Medulla oblongata (tissue), 1 donor: ENCODE measurements at regions not wholly inside any gene's neighbourhood (a gene's known extent, or its start where the extent isn't known, plus 50 kb on each side); places are given as distances from the start of the nearest gene placed in this dataset.

Experiments
- DNase-seq: peaks from one replicate; pipeline ENCODE4 v3.0.0-alpha.2; 2015; ENCODE audit errors: extremely low spot score

DNA sequence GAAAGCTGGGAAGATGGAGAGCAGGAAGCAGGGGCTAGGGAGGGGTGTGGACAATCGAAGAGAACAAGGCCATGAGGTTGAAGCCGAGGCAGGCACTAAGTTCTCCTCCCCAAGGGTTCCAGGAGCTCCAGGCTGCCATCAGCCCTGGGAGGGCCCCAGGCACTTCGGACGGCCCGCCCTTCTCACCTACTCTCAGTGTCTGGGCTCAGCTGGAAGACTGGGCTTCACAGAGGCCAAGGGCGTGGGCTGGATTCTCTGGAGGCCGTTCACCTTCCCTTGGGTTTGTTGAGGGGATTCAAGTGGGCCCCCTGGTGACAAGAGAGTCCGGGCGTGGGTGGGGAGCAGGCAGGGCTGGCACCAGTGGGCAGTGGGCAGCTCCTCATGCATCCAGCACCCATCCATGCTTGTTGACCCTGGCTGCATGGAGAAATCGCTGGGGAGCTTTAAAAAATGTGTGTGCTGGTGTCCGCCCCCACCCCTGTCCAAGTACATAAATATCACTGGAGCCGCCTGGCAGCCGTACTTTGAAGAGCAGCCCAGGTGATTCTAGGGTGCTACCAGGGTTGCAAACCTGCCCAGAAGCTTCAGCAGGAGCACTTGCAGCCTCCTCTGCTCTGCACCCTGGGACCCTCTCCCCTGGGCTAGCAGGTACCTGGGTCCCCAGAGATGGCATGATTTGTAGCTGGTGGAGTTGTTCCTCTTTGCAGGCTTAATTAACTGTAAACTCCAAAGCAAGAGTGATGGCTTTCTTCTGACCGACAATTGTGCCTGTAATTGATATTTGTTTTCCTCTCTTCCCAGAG, 74.3 kb downstream of the RTL6 start:
- no peak for DNase-seq

DNA sequence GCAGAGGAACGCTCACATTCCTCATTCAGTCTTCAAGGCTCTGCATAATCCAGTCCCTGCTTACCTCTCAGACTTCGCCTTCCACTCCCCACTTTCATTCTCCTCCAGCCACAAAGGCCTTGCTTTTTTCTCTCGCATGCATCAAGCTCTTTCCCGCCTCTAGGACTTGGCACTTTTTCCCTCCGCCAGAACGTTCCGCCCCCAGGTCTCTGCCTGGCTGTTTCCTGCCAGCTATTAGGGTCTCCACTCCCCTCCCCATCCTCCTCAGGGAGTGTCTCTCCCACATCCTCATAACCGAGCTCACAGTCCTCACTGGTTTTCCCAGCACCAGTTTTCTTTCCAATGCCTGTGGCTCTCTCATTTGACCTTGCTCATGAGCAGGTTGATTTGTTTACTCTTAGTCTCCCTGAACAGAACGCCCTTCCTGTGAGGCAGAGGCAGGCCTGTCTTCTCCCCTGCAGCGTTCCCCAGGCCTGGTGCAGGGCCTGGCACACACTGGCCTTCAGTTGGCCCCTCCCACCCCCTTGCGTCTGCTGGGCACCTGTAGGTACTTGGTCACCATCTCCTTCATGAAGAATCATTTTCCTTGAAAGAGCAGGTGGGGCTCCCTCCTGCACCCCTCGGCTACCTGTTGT, 75.2 kb downstream of the RTL6 start:
- DNase-seq: no peak

DNA sequence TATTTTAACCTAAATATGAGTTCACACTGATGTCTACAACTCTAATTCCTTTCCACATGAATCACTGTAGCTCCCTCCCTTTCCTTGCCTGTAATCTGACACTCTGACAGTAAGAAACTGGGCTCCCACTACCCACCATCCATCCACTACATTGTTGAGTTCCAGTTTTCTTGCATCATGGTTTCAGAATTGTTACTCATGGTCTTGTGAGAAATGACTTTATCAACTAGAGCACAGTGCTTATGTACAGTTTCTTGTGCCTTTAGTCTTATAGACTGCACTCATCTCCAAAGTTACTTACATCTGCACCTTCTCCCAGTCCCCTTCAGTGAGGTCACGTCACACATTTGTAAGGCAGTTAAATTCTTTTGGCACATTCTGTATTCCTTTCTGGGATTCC, 78.6 kb downstream of the RTL6 start:
- no peak for DNase-seq

DNA sequence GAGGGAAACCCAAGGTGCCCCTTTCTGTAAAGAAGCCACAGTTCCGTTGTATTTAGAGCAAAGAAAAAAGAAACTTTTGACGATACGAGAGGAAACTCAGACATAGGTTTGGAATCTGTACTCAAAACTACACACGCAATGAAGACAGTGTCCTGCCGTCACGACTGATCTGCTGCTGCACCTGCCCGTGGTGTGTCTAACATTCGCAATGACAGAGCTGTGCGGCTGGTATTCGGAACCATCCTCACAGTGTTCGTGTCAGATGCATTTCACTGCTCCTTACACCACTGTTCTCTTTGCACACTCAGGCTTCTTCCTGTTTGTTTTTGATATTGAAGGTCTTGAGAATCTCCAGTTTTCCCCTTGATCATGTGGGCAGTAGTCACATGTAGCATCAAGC, 84.8 kb downstream of the RTL6 start:
- DNase-seq: no peak

DNA sequence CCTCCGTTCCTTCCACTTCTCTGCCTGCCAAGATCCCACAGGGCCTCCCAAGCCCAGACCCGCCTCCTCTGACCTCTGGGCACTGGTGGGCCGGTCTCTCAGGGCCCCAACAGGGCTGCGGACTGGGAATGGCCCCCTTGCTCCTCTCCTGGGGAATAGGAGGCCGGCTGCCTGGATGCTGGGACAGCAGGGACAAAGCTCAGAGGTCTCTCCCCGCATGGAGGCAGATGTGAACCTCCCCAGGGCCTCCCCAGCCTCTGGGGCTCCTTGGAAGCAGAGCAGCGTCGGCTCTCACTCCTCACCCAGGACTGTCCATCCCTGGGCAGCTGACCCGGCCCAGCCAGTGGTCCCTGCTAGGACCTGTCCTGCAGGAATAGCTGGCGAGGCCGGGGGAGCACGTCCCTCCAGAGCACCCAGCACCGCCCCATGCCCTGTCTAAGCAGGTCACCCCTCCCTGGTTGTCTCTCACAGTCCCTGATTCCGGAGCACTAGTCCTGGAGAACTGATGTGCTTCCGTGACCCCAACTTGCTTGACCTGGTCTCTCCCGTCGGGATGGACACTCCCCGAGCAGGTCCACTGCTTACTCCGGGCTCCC, 85.8 kb downstream of the RTL6 start:
- DNase-seq: no peak

DNA sequence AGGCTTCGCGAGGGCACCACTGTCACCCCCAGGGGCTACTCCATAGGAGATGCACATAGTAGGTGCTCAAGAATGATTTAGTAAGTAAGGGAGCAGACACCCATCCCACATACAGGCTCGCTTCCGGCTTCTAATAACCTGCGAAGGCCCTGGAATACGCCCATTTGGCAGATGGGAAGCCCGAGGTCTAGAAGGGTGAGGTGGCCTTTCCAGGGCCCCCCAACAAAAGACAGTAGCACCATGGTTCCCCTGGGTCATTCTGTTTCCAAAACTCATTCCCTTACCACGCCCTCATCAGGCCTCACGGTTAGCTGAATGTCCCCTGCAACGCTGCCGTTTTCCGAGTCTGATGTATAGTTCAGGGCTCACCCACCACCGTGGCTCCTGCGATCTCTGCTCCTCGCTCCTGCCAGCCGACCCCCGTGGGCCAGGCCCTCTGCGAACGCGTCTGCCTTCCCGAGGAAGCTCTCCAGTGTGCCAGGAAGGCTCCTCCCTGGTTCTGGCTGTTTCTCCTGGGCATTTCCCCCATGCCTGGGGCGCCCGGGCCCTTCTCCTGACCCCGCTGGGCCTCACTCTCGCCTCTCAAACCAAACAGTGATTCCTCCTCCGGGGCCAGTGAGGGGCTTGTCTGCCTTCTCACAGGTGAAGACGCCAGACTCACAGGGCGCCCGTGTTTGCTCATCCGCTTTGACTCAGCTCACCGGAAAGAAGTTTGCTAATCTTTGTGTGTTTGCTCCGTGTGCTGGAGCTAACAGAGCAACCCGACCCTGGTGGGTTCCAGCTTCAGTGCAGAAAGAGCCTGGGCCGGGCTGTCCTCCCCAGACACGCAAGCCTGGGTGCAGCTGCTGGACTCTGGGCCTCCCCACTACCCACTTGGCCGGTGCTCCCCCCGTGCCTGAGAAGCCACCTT, 86.6 kb downstream of the RTL6 start:
- DNase-seq: no peak

DNA sequence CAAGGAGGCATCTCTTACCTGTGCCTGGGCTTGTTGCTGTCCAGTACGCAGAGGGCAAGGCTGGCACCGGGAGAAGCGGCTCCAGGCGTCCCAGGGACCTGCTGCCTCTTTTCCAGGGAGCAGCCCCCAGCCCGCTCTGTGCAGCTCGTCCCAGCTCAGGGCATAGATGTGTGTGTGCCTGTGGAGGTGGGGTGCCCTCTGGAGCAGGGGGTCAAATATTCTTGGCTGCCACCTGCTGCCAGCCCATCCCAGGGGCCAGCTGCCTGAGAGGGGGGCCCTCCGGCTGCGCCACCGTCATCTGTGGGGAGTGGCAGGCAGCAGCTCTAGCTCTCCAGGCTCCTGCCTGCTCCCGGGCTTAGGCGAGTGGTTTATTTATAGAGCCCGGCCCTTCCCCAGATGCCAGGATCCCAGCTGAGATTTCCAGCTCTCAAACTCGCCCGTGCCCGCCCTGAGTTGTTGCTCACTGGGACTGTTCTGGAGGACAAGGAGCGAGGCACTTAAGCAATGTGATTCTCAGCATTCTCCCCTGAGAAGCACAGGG, 87.5 kb downstream of the RTL6 start:
- no peak for DNase-seq

DNA sequence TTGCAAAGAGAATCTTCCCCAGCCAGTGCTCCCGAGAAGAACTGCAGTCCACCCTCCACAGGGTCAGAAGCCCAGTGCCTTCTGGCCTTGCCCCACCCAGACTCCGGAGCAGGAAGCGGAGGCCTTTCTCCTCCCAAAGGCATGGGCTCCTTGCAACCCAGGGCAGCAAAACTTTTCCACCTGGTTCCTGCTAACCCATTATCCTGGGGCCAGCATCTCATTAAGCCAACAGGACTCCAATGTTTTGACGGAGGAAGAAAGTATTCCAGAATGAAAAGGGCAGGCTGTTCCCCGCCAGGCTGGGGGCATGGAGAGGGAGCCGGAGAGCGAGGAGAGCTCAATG, 88.1 kb downstream of the RTL6 start:
- DNase-seq: no peak

DNA sequence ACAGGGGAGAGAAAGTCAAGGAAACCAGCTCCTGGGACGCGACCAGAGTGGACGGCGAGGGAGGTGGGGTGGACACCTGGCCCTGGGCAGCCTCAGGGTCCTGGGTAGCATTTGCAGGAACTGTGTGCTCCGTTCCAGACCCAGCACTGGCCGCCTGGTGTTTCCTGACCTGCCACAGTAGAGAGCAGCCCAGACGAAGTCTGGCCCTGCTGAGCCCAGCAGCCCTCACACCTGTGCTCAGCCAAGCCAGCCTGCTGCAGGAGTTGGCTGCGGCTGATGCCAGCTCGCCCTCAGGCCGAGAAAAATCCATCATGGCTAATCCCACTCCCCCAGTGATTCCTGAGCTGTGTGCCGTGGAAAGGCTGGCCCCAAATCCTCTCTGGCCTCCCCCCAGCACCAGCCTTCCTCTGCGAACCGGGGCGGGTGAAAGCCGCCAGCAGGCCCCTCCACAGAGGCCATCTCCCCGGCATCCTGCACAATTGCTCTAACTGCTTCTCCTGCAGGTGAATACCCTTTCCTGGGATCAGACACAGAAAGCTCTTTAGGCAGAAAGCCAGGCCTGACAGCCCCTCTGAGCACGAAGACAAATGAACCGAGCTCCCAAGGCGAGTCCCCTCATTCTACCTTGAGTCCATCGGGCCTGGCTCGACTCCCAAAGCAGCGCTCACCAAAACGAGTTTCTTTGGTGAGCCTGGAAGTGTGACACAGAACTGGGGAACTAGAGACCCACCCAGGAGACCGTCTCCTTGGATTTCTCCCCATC, 88.6 kb downstream of the RTL6 start:
- no peak for DNase-seq

DNA sequence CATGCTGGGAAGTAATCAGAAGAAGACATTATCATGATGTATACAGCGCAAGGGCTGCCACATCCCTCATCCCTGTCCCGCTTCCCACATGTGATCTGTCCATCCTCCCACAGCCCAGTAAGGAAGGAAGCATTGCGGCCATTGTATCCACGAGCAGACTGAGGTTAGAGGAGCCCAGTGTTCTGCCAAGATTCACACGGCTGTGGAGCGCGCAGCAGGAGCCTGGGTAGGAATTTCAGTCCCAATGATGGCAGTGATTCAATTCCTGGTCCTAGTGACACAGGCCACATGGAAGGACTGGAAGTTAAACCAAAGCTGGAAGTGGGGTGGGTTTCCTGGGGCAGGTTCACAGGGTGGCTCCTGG, 89.2 kb downstream of the RTL6 start:
- no peak for DNase-seq

DNA sequence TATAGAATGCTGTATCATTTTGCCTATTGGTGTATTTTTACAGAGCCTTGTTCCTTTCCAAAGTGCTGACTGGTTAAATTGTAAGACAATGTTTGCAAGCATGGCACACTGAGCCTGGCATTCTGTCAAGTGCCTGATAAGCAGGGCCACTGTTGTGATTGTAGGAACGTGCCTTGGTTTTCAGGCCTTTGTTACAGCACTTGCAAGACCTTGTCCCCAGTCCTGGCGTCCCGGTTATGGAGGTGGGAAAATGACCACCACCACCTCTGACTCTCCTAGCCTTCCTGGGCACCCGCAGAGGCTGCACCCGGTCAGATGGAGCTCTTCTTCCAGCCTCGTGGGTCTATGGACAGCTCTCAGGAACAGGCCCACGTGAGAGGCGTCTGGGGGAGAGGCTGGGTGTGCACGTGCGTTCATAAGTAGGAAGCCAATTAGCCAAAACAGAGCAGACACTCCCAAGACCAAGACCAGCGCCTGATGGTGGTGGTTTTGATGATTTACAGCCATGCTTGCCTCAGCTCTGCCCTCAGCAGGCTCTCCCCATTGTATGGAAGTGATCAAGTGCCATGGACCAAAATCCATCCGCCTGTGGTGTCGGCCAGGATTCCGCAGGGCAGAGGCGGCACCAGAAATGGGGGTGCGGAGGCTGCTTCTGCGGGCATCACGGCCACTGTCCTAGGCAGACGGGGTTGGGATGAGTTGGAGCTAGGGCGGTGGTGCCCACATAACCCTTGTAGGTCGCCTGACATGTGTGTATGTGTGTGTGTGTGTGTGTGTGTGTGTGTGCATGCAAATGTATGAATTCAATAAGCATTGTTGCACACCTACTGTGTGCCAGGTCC, 89.8 kb downstream of the RTL6 start:
- DNase-seq: no peak

DNA sequence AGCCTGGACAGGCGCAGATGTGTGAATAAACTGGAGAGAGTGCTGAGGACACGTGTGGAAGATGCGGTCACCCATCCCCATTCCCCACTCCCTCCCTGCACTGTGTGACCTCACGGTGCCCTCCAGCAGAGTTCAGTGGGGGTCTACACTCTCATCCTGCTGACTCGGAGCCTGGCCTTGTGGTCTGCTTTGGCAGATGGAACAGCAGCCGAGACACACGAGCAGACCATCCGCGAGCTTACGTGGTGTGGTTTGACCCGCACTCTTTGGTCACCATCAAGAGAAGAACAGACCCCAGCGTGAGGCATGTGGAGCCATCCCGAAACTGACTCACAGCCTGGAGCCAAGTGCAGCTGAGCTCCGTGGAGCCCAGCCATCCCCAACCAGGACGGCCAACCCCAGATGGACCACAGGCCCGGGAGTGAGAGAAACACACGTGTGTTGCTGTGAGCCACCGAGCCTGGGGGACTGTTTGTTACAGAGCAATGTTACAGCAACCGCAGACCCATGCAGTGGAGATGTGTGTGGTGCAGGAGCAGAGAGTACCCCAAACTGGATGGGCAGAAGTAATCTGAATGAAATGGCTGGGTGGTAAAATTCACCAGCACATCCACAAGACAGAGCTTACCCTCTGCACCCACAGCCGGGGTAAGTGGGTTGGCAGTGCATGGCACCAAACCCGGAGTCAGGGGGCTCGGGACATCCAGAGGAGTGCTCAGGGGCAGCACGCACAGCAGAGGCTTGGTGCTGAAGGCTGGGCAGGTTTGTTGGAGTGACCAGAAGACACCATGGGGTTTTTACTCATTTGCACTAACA, 90.7 kb downstream of the RTL6 start:
- no peak for DNase-seq

DNA sequence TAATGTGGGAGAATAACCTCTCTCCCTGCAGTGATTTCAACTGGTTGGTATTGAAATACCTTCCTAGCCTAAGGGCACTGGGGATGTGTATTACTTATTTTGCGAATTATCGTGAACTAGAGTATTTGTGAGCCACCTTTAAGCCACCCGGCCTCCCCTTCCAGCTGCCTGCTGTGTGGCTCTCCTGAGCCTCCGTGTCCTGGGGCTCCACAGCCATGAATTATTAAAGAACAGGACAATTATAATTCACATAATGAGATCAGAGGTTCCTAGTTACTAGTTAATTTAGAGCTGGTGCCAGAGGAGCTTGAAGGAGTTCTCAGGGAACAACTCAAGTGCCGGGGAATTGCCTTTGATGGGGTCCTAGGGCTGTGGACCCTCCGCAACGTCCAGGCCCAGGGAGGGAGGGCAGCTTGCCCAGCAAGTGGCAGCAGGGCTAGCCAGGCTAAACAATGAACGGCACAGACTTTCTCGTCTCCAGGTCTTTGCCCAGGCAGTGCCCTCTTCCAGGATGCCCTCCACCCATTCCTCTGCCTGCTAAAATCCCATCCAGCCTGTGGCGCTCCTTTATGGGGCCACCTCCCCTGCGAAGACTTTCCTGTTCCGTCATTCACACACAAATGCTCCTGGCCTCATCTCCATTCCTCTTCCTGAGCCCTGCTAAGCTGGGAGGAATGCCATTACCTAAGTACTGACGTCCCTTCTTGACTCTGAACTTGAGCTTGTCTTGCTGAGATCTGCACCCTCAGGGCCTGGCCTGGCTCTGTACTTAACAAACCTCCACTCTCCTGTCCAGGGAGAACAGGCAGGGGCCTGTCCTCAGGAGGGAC, 91.5 kb downstream of the RTL6 start:
- DNase-seq: no peak

DNA sequence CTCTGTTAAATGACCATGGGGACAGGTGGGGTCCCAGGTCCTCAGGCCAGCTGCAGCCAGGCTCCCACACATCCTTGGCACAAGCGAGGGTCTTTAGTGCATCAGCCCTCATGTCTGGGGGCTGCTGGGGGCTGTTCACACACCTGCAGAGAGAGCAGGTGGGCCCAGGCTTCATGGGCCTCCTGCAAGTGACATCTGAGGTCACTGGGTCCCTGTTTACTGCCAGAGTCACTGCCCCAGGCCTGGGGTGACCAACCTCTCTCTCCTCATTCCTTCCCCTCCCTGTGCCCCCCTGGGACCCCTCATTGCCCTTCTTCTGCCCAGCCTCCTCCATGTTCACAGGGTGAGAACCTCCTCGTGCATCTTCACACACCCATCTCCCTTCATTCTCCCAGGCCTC, 92.4 kb downstream of the RTL6 start:
- no peak for DNase-seq

DNA sequence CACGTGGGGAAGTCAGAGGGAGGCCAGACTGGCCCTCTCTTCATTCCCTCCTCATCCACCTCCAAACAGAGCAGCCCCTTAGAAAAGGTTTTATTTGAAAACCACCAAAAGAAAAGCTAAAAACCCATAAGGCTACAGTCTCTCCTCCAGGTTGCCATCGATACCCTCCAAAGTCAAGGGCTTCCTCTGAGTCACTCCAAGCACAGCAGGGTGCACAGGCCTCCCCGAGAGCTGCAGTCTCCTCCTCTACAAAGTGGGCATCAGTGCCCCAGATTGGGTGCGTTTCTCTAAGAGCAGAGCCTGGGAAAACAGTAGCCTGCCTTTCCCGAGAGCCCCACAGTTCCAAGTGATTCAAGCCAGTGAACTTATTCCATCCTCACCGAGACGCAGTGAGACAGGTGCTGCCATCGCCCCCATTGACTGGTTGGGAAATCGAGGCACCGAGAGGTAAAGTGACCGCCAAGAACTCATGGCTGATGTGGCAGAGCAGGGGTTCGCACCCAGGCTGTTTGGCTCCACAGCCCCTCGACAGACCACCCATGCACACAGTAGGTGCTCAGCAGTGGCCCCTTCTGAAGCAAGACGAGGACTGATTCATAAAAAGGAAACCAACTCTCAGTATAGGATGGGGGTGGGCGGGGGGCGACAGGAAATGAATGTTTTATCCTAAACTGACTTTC, 91.7 kb upstream of the SHISAL1 start:
- no peak for DNase-seq

DNA sequence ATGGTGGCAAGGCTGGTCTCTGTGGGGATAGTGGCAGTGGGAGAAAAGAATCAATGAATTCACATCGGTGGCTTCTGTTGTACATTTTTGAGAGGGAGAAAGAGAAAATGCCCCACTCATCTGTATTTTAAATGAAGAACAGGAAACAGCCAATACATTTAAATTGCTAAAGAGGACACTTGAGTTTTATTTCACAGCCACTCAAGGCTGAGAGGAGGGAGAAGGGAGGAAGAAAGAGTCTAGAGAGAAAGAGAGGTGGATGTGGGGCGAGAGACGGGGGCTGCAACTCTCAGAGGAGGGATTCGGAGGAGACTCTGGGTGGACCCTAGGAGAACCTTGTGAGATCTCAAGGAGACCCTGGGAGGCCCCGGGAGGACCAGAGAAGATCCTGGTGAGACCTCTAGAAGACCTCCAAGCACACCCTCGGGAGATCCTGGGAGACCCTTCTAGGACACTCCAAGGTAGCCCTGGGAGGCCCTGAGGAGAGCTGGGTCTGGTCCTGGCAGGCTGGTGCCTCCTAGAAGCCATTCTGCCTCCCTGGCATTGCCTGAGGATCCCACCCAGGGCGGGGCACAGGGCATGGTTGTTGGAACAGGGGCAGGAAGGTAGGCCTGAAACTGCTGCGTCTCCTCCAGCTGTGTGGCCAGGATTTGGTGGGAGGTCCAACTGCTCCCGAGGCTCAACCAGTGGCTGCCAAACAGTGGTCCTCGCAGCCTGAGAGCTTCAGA, 91.0 kb upstream of the SHISAL1 start:
- DNase-seq: no peak

DNA sequence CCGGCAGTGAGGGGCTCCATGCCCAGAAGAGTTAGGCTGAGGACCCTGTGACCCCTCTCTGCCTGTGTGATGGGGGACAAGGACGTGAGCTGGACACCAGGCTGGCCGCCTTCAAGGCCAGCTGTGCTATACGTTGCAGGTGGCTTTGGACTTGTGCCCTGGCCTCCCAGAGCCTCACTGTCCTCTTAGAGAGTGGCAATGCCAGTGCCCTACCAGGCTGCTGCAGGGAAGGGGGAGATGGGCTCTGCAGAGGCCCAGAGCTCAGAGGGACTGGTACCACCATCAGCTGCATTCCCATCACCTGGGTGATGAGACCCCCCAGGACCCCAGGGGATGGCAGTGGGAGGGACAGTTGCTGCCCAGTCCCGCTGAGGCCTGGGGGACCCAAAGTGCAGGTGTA, 90.4 kb upstream of the SHISAL1 start:
- DNase-seq: no peak
